Upper lobe of right lung (tissue), 1 donor: ENCODE measurements at regions not wholly inside any gene's neighbourhood (a gene's known extent, or its start where the extent isn't known, plus 50 kb on each side); places are given as distances from the start of the nearest gene placed in this dataset.
A peak's percentile ranks its signal among the peaks of the same experiment; 100 is the strongest.

ENCODE experiments used
- ATAC-seq: fragments of 200-7000 bp; cut with Tn5 transposase; one replicate; pipeline ENCODE4 v1.9.1; 2020; ENCODE audit warnings: mild to moderate bottlenecking, moderate library complexity
- DNase-seq: peaks from one replicate; pipeline ENCODE4 v3.0.0-alpha.2; 2020
- H3K27ac ChIP-seq: fragments of 200-600 bp; one replicate; pipeline ENCODE4 v1.8.0; 2022
- H3K27me3 ChIP-seq: fragments of 200-600 bp; one replicate; pipeline ENCODE4 v1.8.0; 2022; ENCODE audit warnings: mild to moderate bottlenecking
- H3K36me3 ChIP-seq: fragments of 200-600 bp; one replicate; pipeline ENCODE4 v1.8.0; 2022
- H3K4me1 ChIP-seq: fragments of 200-600 bp; one replicate; pipeline ENCODE4 v1.8.0; 2022
- H3K4me3 ChIP-seq: fragments of 200-600 bp; one replicate; pipeline ENCODE4 v1.8.0; 2022; ENCODE audit warnings: mild to moderate bottlenecking
- H3K9me3 ChIP-seq: fragments of 200-600 bp; one replicate; pipeline ENCODE4 v1.8.0; 2022
- CTCF ChIP-seq: fragments of 200-600 bp; IDR thresholded peaks from one replicate; pipeline ENCODE4 v1.8.0; 2022; ENCODE audit warnings: antibody characterized with exemption
- intact Hi-C: fragments of 100-400 bp; cut with DNase I; formaldehyde crosslinking; loops from one replicate; pipeline ENCODE4 v1.11.0; 2022
- donor health status: DM: no; HTN: yes; CAD: no; lungs with severe emphysema.

- DNase-seq (no peak), ATAC-seq (no peak)
- H3K9me3 ChIP-seq, result no peaks in the 10 kb centered on the region
- no peaks in the 10 kb centered on the region for H3K27me3 ChIP-seq
- no peak overlapping the region for H3K27ac ChIP-seq
- H3K4me1 ChIP-seq, result no peaks in the 10 kb centered on the region
- TF ChIP-seq CTCF, result peak; percentile 9
- H3K36me3 ChIP-seq, result no peaks in the 10 kb centered on the region
- H3K4me3 ChIP-seq, result no peak overlapping the region
- intact Hi-C loops, result no loop called here
Measured at GRCh38 chr13:23512762-23513395, 57.3 kb upstream of the TNFRSF19 start.

- Histone ChIP-seq H3K27ac (no peak overlapping the region), H3K9me3 (no peaks in the 10 kb centered on the region), H3K27me3 (no peaks in the 10 kb centered on the region), H3K36me3 (no peaks in the 10 kb centered on the region), H3K4me1 (no peaks in the 10 kb centered on the region), H3K4me3 (no peak overlapping the region)
- ATAC-seq (no peak), DNase-seq (no peak)
- intact Hi-C loops, result no loop called here
- no peak for TF ChIP-seq CTCF
Measured at GRCh38 chr13:23513455-23513854, 56.8 kb upstream of the TNFRSF19 start.

GRCh38 chr13:23514076-23514475 is 56.1 kb upstream of the TNFRSF19 start:
- intact Hi-C loops, result no loop called here
- no peaks in the 10 kb centered on the region for H3K27me3 ChIP-seq
- ATAC-seq (no peak), DNase-seq (no peak)
- no peaks in the 10 kb centered on the region for H3K9me3 ChIP-seq
- no peak for TF ChIP-seq CTCF
- H3K27ac ChIP-seq, result no peak overlapping the region
- no peaks in the 10 kb centered on the region for H3K36me3 ChIP-seq
- H3K4me1 ChIP-seq, result no peaks in the 10 kb centered on the region
- no peak overlapping the region for H3K4me3 ChIP-seq

- intact Hi-C loops, result no loop called here
- no peak for DNase-seq
- H3K27me3 ChIP-seq, result no peaks in the 10 kb centered on the region
- no peaks in the 10 kb centered on the region for H3K4me1 ChIP-seq
- H3K27ac ChIP-seq, result no peak overlapping the region
- H3K36me3 ChIP-seq, result no peaks in the 10 kb centered on the region
- TF ChIP-seq CTCF, result no peak
- no peak overlapping the region for H3K4me3 ChIP-seq
- ATAC-seq, result no peak
- no peaks in the 10 kb centered on the region for H3K9me3 ChIP-seq
Measured at GRCh38 chr13:23515116-23515515, 55.1 kb upstream of the TNFRSF19 start.

- no peak overlapping the region for H3K4me3 ChIP-seq
- DNase-seq (no peak), ATAC-seq (no peak)
- H3K27me3 ChIP-seq, result no peaks in the 10 kb centered on the region
- TF ChIP-seq CTCF, result no peak
- intact Hi-C loops, result no loop called here
- no peak overlapping the region for H3K27ac ChIP-seq
- H3K36me3 ChIP-seq, result no peaks in the 10 kb centered on the region
- H3K9me3 ChIP-seq, result no peaks in the 10 kb centered on the region
- H3K4me1 ChIP-seq, result no peaks in the 10 kb centered on the region
Measured at GRCh38 chr13:23516190-23516589, 54.0 kb upstream of the TNFRSF19 start.

GRCh38 chr13:23516702-23517101 is 53.5 kb upstream of the TNFRSF19 start:
- no peaks in the 10 kb centered on the region for H3K9me3 ChIP-seq
- ATAC-seq, result no peak
- no peak for TF ChIP-seq CTCF
- H3K4me1 ChIP-seq, result no peaks in the 10 kb centered on the region
- H3K36me3 ChIP-seq, result no peaks in the 10 kb centered on the region
- no peak overlapping the region for H3K4me3 ChIP-seq
- intact Hi-C loops, result no loop called here
- H3K27me3 ChIP-seq, result no peaks in the 10 kb centered on the region
- H3K27ac ChIP-seq, result no peak overlapping the region
- no peak for DNase-seq
